HL-60 (cell line): ENCODE measurements at regions not wholly inside any gene's neighbourhood (a gene's known extent, or its start where the extent isn't known, plus 50 kb on each side); places are given as distances from the start of the nearest gene placed in this dataset.

Source experiments
- CTCF ChIP-seq: IDR thresholded peaks from one replicate; pipeline ENCODE4 v1.5.1; 2011; ENCODE audit warnings: low read length, control low read depth, inconsistent platforms; ENCODE audit not compliant: insufficient read depth
- POLR2AphosphoS5 ChIP-seq: IDR thresholded peaks from 2 replicates; pipeline ENCODE4 v1.6.1; 2012; ENCODE audit warnings: low read depth

- TF ChIP-seq CTCF: no peak
- TF ChIP-seq POLR2AphosphoS5: no peak
Measured at GRCh38 chr12:92259696-92260251, 114.1 kb upstream of the BTG1 start.
